Ishikawa (cell line): ENCODE measurements at regions not wholly inside any gene's neighbourhood (a gene's known extent, or its start where the extent isn't known, plus 50 kb on each side); places are given as distances from the start of the nearest gene placed in this dataset.

Experiments
- CEBPB ChIP-seq: IDR thresholded peaks from 2 replicates; pipeline ENCODE4 v1.6.1; 2012
- CREB1 ChIP-seq: IDR thresholded peaks from 2 replicates; pipeline ENCODE4 v1.6.1; 2012; ENCODE audit warnings: low read depth
- EGR1 ChIP-seq: IDR thresholded peaks from 2 replicates; pipeline ENCODE4 v1.6.1; 2012
- EP300 ChIP-seq: IDR thresholded peaks from 2 replicates; pipeline ENCODE4 v1.6.1; 2012; ENCODE audit warnings: borderline replicate concordance
- FOXM1 ChIP-seq: IDR thresholded peaks from 2 replicates; pipeline ENCODE4 v1.6.1; 2012; ENCODE audit warnings: low read depth, borderline replicate concordance
- NFIC ChIP-seq: IDR thresholded peaks from 2 replicates; pipeline ENCODE4 v1.6.1; 2012
- RAD21 ChIP-seq: IDR thresholded peaks from 2 replicates; pipeline ENCODE4 v1.6.1; 2012; ENCODE audit warnings: low read depth
- TAF1 ChIP-seq: IDR thresholded peaks from 2 replicates; pipeline ENCODE4 v1.6.1; 2012; ENCODE audit warnings: low read depth, mild to moderate bottlenecking
- TCF12 ChIP-seq: IDR thresholded peaks from 2 replicates; pipeline ENCODE4 v1.6.1; 2012; ENCODE audit warnings: low read depth
- TEAD4 ChIP-seq: IDR thresholded peaks from 2 replicates; pipeline ENCODE4 v1.6.1; 2012
- YY1 ChIP-seq: IDR thresholded peaks from 2 replicates; pipeline ENCODE4 v1.6.1; 2012; ENCODE audit warnings: low read depth
- ZBTB7A ChIP-seq: IDR thresholded peaks from 2 replicates; pipeline ENCODE4 v1.6.1; 2012; ENCODE audit warnings: low read depth
- TF ChIP-seq, protein P1 (sequence below): IDR thresholded peaks from 2 replicates; pipeline ENCODE4 v1.6.1; 2012; ENCODE audit warnings: low read depth, mild to moderate bottlenecking
- TF ChIP-seq, protein P2 (sequence below): IDR thresholded peaks from 2 replicates; pipeline ENCODE4 v1.6.1; 2012
- TF ChIP-seq, protein P3 (sequence below): IDR thresholded peaks from 2 replicates; pipeline ENCODE4 v1.6.1; 2012

DNA sequence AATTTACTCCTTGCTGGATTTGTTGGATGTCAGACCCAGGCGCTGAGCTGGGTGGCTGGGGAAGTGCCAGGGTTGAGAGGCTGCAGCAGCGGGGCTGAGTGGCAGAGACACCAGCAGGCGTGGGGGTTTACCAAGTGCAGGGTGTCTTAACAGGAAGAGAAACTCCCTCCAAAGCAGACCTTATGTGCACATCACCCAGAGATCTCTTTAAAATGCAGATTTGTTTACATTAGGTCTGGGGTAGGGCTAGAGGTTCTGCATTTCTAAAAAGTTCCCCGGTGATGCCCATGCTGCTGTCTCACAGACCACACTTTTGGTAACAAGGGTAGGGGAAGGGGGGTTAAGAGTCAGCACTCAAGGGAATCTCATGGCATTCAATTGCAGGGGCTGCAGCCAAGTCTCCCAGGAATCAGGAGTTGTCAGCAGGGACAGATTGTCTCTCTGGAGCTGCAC is 80.7 kb upstream of the OLFM4 start:
- TF ChIP-seq, protein P1, sequence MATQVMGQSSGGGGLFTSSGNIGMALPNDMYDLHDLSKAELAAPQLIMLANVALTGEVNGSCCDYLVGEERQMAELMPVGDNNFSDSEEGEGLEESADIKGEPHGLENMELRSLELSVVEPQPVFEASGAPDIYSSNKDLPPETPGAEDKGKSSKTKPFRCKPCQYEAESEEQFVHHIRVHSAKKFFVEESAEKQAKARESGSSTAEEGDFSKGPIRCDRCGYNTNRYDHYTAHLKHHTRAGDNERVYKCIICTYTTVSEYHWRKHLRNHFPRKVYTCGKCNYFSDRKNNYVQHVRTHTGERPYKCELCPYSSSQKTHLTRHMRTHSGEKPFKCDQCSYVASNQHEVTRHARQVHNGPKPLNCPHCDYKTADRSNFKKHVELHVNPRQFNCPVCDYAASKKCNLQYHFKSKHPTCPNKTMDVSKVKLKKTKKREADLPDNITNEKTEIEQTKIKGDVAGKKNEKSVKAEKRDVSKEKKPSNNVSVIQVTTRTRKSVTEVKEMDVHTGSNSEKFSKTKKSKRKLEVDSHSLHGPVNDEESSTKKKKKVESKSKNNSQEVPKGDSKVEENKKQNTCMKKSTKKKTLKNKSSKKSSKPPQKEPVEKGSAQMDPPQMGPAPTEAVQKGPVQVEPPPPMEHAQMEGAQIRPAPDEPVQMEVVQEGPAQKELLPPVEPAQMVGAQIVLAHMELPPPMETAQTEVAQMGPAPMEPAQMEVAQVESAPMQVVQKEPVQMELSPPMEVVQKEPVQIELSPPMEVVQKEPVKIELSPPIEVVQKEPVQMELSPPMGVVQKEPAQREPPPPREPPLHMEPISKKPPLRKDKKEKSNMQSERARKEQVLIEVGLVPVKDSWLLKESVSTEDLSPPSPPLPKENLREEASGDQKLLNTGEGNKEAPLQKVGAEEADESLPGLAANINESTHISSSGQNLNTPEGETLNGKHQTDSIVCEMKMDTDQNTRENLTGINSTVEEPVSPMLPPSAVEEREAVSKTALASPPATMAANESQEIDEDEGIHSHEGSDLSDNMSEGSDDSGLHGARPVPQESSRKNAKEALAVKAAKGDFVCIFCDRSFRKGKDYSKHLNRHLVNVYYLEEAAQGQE, result no peak
- TF ChIP-seq, protein P2, sequence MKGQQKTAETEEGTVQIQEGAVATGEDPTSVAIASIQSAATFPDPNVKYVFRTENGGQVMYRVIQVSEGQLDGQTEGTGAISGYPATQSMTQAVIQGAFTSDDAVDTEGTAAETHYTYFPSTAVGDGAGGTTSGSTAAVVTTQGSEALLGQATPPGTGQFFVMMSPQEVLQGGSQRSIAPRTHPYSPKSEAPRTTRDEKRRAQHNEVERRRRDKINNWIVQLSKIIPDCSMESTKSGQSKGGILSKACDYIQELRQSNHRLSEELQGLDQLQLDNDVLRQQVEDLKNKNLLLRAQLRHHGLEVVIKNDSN, result no peak
- TF ChIP-seq, protein P3, sequence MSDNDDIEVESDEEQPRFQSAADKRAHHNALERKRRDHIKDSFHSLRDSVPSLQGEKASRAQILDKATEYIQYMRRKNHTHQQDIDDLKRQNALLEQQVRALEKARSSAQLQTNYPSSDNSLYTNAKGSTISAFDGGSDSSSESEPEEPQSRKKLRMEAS, result no peak
- TF ChIP-seq EGR1, result no peak
- no peak for TF ChIP-seq TEAD4
- TF ChIP-seq RAD21, result no peak
- no peak for TF ChIP-seq CREB1
- TF ChIP-seq EP300, result no peak
- no peak for TF ChIP-seq ZBTB7A

DNA sequence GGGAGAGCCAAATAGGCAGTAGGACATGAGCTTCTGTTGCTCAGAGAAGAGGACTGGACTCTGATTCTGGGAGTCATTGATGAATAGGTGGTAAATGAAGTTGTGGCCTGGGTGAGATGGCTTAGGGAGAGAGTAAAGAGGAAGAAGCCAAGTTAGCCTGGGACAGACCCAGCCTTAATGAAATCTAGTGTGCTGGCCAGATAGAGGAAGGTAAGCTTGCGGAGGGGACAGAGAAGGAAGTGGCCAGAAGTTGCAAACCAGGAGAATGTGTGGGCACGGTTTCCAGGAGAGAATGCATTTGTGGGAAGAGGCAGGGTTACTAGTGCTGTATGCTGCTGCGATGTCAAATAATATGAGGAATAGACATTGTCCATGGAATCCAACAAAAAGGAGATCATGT is 83.3 kb upstream of the OLFM4 start:
- TF ChIP-seq YY1 (no peak), ZBTB7A (no peak), FOXM1 (no peak), EP300 (no peak), RAD21 (no peak), CEBPB (no peak), TCF12 (no peak), NFIC (no peak), CREB1 (no peak), TAF1 (no peak), EGR1 (no peak)
- TF ChIP-seq, protein P3, result no peak
- TF ChIP-seq, protein P2, result no peak
- TF ChIP-seq, protein P1, result no peak

DNA sequence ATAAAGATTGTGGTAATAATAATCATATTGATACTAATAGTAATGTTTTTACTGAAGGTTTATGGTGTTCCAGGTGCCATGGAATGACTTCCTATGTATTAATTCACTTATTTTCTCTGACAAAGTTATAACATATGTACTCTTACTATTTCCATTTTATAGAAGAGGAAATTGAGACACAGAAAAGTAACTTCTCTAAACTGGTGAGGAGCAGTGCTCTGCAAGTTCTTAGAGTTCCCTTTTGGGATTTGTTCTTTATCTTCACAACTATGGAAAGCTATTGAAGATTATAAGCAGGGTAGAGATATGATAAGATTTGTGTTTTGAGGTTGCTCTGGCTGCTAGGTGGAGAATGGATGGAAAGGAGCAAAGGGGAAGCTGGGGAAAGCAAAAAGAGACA is 83.9 kb upstream of the OLFM4 start:
- TF ChIP-seq YY1 (no peak), TAF1 (no peak), NFIC (no peak), CEBPB (no peak), TEAD4 (no peak), EP300 (no peak), CREB1 (no peak), TCF12 (no peak), ZBTB7A (no peak), EGR1 (no peak), RAD21 (no peak), FOXM1 (no peak)
- TF ChIP-seq, protein P3, result no peak
- TF ChIP-seq, protein P1, result no peak
- TF ChIP-seq, protein P2, result no peak

DNA sequence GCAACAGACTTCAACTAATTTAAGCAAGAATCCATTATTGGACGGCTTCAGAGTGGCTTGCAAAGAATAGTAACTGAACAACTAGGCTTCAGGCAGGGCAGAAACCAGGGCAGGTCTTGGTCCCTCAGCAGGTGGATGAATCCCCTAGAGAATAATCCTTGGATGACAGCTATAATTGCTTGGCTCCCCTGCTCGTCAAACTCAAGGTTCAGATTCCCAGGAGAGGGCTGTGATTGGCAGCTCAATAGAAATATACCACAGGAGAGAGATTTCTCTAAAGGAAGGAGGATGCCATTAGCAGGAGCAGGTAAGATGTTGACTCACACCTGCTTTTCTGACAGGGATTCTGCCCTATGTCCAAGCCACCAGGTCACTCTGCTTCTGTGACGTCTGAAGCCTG is 89.6 kb upstream of the PCDH8 start:
- TF ChIP-seq EGR1, result no peak
- no peak for TF ChIP-seq EP300
- no peak for TF ChIP-seq ZBTB7A
- TF ChIP-seq, protein P3, result no peak
- TF ChIP-seq, protein P2, result no peak
- TF ChIP-seq NFIC, result no peak
- no peak for TF ChIP-seq CREB1
- TF ChIP-seq CEBPB, result no peak
- TF ChIP-seq FOXM1, result no peak
- TF ChIP-seq RAD21, result no peak
- no peak for TF ChIP-seq YY1
- TF ChIP-seq TAF1, result no peak
- TF ChIP-seq, protein P1, result no peak
- no peak for TF ChIP-seq TEAD4
- no peak for TF ChIP-seq TCF12
